OCI-LY1 (cell line): ENCODE measurements at regions not wholly inside any gene's neighbourhood (a gene's known extent, or its start where the extent isn't known, plus 50 kb on each side); places are given as distances from the start of the nearest gene placed in this dataset.

Source experiments
- EZH2 ChIP-seq: fragments of 200-600 bp; sonication (generic), shearing (Covaris generic); IDR thresholded peaks from 2 replicates; pipeline ENCODE4 v1.8.0; 2017; ENCODE audit warnings: borderline replicate concordance, mixed run types, mild to moderate bottlenecking, antibody characterized with exemption, low read length, moderate library complexity, mixed read lengths
- TF ChIP-seq, protein P1 (sequence below): fragments of 200-600 bp; sonication (generic), shearing (Covaris generic); IDR thresholded peaks from 2 replicates; pipeline ENCODE4 v1.5.1; 2017; ENCODE audit warnings: mild to moderate bottlenecking, antibody characterized with exemption, low read length, moderate library complexity, mixed read lengths

- TF ChIP-seq, protein P1, sequence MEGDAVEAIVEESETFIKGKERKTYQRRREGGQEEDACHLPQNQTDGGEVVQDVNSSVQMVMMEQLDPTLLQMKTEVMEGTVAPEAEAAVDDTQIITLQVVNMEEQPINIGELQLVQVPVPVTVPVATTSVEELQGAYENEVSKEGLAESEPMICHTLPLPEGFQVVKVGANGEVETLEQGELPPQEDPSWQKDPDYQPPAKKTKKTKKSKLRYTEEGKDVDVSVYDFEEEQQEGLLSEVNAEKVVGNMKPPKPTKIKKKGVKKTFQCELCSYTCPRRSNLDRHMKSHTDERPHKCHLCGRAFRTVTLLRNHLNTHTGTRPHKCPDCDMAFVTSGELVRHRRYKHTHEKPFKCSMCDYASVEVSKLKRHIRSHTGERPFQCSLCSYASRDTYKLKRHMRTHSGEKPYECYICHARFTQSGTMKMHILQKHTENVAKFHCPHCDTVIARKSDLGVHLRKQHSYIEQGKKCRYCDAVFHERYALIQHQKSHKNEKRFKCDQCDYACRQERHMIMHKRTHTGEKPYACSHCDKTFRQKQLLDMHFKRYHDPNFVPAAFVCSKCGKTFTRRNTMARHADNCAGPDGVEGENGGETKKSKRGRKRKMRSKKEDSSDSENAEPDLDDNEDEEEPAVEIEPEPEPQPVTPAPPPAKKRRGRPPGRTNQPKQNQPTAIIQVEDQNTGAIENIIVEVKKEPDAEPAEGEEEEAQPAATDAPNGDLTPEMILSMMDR, result no peak
- TF ChIP-seq EZH2, result no peak
Measured at GRCh38 chr7:68739306-68739705, 859.0 kb upstream of the AUTS2 start.
